SK-N-SH (cell line): ENCODE measurements at regions not wholly inside any gene's neighbourhood (a gene's known extent, or its start where the extent isn't known, plus 50 kb on each side); places are given as distances from the start of the nearest gene placed in this dataset.

Experiments used
- MAX ChIP-seq: IDR thresholded peaks from 2 replicates; pipeline ENCODE4 v1.4.0; 2012; ENCODE audit warnings: low read depth
- MXI1 ChIP-seq: IDR thresholded peaks from 2 replicates; pipeline ENCODE4 v1.6.1; 2012; ENCODE audit warnings: mild to moderate bottlenecking, low read depth, low read length, improper control_type of control experiment
- TAF1 ChIP-seq: IDR thresholded peaks from 2 replicates; pipeline ENCODE4 v1.6.1; 2012; ENCODE audit warnings: low read depth, mild to moderate bottlenecking, low read length, moderate library complexity, borderline replicate concordance
- TF ChIP-seq, protein P1 (sequence below): fragments of 150-350 bp; IDR thresholded peaks from 2 replicates; pipeline ENCODE4 v1.6.1; 2017; ENCODE audit warnings: antibody characterized with exemption, low read length, low read depth, borderline replicate concordance
- TF ChIP-seq, protein P2 (sequence below): fragments of 200-600 bp; sonication (generic); IDR thresholded peaks from 2 replicates; pipeline ENCODE4 v1.6.1; 2017; ENCODE audit warnings: antibody characterized with exemption, mild to moderate bottlenecking, moderate library complexity

GRCh38 chr16:14374451-14375131 lies 255.5 kb downstream of the PARN start:
- TF ChIP-seq, protein P1, sequence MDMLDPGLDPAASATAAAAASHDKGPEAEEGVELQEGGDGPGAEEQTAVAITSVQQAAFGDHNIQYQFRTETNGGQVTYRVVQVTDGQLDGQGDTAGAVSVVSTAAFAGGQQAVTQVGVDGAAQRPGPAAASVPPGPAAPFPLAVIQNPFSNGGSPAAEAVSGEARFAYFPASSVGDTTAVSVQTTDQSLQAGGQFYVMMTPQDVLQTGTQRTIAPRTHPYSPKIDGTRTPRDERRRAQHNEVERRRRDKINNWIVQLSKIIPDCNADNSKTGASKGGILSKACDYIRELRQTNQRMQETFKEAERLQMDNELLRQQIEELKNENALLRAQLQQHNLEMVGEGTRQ, result no peak
- TF ChIP-seq MXI1, result no peak
- no peak for TF ChIP-seq MAX
- TF ChIP-seq, protein P2, sequence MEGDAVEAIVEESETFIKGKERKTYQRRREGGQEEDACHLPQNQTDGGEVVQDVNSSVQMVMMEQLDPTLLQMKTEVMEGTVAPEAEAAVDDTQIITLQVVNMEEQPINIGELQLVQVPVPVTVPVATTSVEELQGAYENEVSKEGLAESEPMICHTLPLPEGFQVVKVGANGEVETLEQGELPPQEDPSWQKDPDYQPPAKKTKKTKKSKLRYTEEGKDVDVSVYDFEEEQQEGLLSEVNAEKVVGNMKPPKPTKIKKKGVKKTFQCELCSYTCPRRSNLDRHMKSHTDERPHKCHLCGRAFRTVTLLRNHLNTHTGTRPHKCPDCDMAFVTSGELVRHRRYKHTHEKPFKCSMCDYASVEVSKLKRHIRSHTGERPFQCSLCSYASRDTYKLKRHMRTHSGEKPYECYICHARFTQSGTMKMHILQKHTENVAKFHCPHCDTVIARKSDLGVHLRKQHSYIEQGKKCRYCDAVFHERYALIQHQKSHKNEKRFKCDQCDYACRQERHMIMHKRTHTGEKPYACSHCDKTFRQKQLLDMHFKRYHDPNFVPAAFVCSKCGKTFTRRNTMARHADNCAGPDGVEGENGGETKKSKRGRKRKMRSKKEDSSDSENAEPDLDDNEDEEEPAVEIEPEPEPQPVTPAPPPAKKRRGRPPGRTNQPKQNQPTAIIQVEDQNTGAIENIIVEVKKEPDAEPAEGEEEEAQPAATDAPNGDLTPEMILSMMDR, result no peak
- TF ChIP-seq TAF1, result no peak
